GM18858 (cell line): ENCODE measurements at regions not wholly inside any gene's neighbourhood (a gene's known extent, or its start where the extent isn't known, plus 50 kb on each side); places are given as distances from the start of the nearest gene placed in this dataset.

Source experiments
- ATAC-seq: cut with Tn5 transposase; IDR thresholded peaks from one replicate; pipeline ENCODE4 v1.9.1; 2021; ENCODE audit not compliant: unreplicated experiment

DNA sequence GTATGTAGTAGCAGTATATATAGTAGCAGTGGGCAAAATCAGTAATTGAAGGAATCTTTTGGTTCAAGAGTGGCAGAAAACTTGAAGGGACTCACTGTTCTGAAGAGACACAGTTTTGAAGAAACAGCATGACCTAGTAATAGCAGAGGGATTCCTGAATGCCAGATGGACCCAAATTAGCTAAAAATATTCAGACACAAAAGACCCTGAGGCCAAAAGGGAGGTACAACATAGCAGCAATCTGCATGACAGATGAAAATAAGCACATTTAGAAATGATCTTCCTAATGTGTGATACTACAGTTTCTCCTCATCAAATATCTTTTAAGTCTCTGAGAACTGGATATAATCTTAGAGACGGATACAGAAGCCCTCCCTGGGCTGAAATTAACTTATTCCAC, 536.6 kb downstream of the PPARGC1A start:
- ATAC-seq, result no peak

DNA sequence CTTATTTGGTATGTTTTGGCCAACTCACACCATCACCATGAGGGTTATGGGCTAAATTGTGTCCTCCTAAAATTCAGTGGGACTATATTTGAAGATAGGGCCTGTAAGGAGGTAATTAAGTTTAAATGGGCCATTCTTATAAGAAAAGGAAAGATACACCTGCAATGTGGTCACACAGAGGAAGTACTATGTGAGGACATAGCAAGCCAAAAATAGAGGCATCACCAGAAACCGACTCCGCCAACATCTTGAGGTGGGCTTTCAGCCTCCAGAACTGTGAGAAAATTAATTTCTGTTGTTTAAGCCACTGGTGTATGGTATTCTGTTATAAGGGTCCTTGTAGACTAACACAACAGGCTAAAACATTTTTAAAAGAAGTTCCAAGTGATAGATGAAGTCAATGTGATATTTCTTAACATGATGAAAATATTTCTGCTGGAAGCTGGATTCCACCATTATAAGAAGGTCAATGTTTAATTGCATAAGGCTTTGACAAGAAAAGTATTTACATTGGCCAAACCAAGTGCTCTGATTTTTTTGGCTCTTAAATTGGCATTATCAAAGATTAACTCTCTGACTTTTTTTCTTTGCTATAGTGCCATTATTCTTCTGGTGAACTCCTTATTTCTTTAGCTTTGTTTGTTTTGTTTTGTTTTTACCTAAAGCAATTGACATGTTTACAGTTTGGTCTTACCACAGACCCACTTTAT, 540.9 kb downstream of the PPARGC1A start:
- no peak for ATAC-seq

DNA sequence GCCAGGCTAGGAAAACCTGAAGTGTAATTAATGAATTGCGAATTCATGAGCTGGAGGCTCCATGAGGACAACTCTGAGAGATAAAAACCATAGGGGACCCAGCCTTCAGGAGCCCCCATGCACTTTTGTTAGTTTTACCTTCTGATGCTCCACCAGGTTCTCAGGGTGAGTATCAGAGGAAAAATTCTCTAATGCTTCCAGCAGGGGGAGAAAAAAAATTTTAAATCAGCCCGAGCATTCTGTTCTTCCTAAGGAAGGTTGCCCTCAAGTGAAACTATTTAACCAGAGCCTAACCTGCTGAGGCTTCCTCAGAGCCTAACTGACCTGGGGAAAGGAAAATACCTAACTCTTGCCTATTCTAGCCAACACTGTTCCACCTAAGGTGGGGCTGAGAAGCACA, 552.6 kb downstream of the PPARGC1A start:
- ATAC-seq, result no peak

DNA sequence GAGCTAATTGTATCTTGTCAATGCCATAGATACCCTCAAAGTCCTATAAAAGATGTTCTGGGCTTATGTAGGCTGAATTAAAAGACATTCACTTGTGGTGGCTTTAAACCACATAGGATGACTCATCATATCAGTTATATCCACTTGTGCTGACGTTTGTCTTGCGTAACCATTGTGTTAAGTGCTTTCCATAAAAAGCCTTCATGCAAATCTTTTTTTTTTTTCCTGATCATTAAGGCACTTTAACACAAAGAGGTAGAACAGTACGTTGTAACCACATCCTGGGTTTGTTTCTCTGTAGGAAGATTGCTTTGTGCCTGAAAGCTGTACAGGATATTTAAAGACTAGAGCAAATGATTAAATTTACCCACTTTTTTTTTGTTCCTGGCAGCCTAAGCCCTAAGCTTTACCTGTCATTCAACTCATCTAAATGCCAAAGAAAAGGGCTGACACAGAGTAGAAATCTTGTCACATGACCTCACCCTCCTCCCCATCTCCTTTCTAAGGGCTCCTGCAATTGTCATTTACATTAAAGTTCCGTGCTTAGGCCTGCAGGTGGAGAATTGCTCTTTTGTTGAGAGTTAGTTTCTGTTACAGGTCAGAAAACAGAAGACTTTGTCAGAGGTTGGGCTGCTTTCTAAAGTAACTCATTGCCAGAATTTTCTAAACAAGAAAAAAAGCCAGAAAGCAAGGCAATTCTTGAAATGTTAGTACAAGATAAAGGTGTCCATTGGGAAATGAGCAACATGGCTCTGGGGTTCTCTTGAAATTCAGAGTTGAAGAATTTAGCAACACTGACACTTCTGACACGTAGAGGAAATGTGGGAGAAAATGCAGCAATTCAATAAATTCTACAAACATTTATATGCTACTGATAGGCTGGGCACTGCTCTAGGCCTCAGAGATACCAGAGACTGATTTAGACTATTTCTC, 555.6 kb downstream of the PPARGC1A start:
- peak; percentile 75 for ATAC-seq

GRCh38 chr4:23333556-23333945, 556.3 kb downstream of the PPARGC1A start:
- no peak for ATAC-seq

DNA sequence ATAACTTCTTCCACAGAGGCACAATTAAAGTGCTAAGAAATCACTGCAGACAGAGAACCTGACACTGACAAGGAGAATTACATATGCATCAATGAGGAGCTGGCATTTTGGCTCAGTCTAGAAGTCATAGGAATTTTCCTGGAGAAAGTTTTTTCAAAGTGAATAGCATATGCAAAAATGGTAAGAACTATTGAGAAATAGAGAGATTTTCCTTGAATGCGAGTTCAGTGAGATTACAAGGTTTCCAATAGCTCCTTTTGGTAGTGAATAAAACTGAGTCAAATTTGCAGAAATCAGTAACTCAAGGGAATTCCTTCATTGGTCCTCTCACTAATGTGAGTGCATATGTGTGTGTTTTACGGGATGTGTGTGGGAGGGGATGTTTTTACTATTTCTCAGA, 557.5 kb downstream of the PPARGC1A start:
- no peak for ATAC-seq

DNA sequence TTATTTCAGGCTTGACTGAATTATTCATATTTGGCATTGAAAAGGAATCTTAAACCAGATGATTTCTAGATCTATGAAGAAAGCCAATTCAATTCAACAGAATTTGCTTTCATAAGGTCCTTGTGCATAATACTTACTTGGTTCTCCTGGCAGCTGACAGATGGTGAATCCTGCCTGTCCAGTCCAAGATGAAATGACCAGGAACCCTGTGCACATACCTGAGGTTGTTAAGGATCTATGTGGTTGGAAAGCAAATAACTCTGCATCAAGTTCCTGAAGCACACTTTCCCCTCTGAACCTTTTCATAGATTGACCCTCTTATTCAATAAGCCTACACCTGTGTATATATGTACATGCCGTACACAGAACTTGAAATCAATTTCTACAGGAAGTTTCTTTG, 562.7 kb downstream of the PPARGC1A start:
- no peak for ATAC-seq

- ATAC-seq, result no peak
Observed at GRCh38 chr4:23324021-23324690, 565.7 kb downstream of the PPARGC1A start.

- ATAC-seq, result no peak
Observed at GRCh38 chr4:23323436-23323835, 566.4 kb downstream of the PPARGC1A start.

DNA sequence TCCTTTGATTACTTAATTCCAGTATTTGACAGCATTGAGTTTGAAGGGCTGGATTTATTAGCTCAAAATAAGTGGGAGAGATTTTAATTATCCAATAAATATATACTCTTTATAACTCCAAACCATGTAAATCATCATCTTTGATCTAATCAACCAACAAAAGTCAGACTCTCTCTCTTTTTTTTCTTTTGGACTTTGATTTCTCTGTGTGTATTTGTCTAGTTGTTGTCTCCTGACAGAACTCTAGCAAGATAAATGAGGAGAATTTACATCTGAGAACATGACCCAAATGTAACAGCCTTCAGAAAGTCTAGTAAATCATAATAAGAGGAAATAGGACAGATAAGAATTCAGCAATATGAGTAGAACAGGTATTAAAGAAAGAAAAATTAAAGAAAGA, 567.1 kb downstream of the PPARGC1A start:
- ATAC-seq, result no peak

- ATAC-seq, result no peak
Observed at GRCh38 chr4:23320931-23321587, 568.8 kb downstream of the PPARGC1A start.

- no peak for ATAC-seq
Observed at GRCh38 chr4:23312686-23313085, 577.2 kb downstream of the PPARGC1A start.

DNA sequence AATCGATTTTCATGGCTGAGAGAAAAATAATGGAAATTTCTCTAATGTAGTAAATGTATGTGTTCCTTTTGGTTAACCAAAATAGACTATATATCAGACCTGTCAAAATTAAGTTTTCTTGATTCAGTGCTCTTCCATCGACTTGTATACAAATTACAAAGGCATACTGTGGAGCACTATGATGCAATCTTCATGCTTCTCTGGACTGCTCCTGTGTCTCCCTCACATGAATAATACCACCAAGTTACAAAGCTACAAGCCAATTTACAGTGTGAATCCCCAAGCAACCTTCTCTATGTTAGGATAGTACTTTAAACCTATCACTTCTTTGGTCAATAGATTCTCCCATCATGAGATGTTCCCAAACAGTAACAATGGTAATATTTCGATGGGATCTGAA, 577.9 kb downstream of the PPARGC1A start:
- ATAC-seq, result no peak

- ATAC-seq, result no peak
Observed at GRCh38 chr4:23305026-23305425, 584.8 kb downstream of the PPARGC1A start.

DNA sequence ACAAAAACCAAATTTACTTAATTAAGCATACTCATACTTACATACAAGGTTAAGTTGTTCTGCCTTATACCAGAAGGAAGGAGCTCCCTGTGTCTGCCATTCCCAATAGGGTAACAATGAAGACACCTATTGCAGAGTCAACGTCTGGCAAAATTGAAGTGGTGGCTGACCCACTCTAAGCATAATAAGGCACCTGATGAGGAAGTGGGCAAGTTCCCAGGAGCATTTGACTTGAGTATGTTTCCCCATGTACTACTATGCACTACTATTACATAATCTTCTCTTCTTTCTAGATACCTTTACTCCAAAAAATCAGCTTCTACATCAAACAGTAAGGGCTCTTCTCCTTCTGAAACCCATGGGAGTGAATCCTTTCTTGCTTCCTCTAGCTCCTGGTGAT, 591.5 kb downstream of the PPARGC1A start:
- ATAC-seq, result no peak

DNA sequence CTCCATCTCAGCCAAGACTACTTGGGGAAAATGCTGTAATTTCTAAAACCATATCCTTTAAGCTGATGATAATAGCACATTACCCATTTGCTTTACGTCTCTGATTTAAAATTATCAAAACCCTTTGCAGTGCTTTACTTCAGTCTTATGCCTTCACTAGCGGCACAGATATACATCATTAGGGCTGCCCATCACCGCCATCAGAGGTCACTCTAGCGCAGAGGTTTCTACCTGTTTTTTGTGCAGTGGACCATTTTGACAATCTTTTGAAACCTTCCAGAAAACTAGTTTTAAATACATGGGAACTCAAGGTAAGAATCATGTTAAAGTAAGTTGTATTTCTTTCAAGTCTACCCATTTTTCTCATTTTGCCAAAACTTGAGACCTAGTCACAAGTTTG, 592.5 kb downstream of the PPARGC1A start:
- ATAC-seq, result no peak

GRCh38 chr4:23291139-23291538, 598.4 kb downstream of the GBA3 start:
- ATAC-seq, result no peak

GRCh38 chr4:23290656-23291055, 597.9 kb downstream of the GBA3 start:
- ATAC-seq, result no peak

- no peak for ATAC-seq
Observed at GRCh38 chr4:23279377-23279986, 586.7 kb downstream of the GBA3 start.

GRCh38 chr4:23278845-23279244, 586.1 kb downstream of the GBA3 start:
- no peak for ATAC-seq

DNA sequence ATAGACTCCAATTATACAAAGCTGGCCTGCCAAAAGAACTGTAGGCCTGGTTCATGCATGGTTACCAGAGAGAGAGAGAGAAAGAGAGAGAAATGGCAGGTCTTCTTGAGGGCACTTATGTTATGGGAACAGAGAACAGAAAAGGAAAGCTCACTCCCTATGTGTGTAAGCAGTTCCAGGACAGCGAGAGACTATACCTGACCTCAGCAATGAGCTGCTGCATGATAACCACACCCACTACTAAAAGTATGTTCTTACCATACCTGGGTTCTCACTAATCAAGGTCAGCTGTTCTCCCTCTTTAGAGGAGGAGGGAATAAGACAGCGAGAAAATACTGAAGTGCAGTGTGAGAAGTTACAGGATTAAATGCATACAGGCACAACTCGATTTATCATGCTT, 583.3 kb downstream of the GBA3 start:
- ATAC-seq, result no peak
